Peyer's patch (tissue), 4 donors: ENCODE measurements at regions not wholly inside any gene's neighbourhood (a gene's known extent, or its start where the extent isn't known, plus 50 kb on each side); places are given as distances from the start of the nearest gene placed in this dataset.

ENCODE experiments used
- CTCF ChIP-seq, 6 experiments: fragments of 450-650 bp in 4 of 6; fragments of 200-600 bp in 2 of 6; sonication (generic) in 1 of 6; IDR thresholded peaks; one replicate each; pipeline ENCODE4 v1.5.1; 2017 to 2019; ENCODE audit warnings: antibody characterized with exemption in 6 of 6, mild to moderate bottlenecking in 3 of 6, moderate library complexity in 1 of 6
- POLR2A ChIP-seq, 2 donors: fragments of 450-650 bp; IDR thresholded peaks; one replicate each; pipeline ENCODE4 v1.5.1; 2017; ENCODE audit warnings: antibody characterized with exemption in 2 of 2, mild to moderate bottlenecking in 2 of 2, moderate library complexity in 2 of 2

- TF ChIP-seq CTCF (IDR thresholded peaks at IDR 0.05) (no peak), POLR2A (IDR thresholded peaks at IDR 0.05) (no peak)
Measured at GRCh38 chr1:70490153-70490552, 79.1 kb downstream of the CTH start.
